Retina (tissue), 1 donor: ENCODE measurements at regions not wholly inside any gene's neighbourhood (a gene's known extent, or its start where the extent isn't known, plus 50 kb on each side); places are given as distances from the start of the nearest gene placed in this dataset.
A peak's percentile ranks its signal among the peaks of the same experiment; 100 is the strongest.

Experiments used
- DNase-seq: peaks from one replicate; pipeline ENCODE4 v3.0.0-alpha.2; 2016

- DNase-seq: no peak
These were observed 268.8 kb downstream of the CENPW start for GRCh38 chr6:126608681-126609080.

DNA sequence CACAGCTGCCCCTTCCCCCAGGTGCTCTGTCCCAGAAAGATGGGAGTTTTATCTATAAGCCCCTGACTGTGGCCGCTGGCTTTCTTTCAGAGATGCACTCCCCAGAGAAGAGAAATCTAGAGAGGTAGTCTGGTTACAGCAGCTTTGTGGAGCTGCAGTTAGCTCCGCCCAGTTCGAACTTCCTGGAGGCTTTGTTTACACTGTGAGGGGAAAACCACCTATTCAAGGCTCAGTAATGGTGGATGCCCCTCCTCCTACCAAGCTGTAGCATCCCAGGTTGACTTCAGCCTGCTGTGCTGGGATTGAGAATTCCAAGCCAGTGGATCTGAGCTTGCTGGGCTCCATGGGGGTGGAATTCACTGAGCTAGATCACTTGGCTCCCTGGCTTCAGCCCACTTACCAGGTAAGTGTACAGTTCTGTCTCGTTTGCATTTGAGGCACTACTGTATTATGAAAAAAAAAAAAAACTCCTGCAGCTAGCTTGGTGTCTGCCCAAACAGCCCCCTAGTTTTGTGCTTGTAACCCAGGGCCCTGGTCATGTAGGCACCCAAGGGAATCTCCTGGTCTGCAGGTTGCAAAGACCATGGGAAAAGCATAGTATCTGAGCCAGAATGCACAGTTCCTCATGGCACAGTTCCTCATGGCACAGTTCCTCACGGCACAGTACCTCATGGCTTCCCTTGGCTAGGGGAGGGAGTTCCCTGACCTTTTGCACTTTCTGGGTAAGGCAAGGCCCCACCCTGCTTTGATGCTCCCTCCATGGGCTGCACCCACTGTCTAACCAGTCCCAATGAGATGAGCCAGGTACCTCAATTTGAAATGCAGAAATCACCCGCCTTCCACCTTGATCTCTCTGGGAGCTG is 275.0 kb downstream of the CENPW start:
- DNase-seq: no peak

DNA sequence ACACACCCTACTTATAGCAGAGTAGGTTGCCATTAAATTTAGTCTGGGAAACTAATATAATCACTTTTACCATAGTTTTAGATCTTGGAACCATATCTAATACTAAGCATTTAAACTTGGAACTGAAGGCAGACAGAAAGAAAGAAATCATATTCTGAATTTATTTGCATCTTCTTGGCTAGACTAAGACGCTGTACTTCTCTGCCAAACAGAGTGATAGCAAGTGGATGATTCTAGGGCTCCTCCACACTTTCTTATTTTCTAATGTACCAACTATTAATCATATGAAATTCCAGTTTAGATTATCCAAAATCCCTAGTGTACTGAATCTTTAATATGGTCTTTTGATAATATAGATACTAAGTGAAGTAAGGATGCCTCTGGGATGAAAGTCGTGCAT is 277.0 kb downstream of the CENPW start:
- no peak for DNase-seq

DNA sequence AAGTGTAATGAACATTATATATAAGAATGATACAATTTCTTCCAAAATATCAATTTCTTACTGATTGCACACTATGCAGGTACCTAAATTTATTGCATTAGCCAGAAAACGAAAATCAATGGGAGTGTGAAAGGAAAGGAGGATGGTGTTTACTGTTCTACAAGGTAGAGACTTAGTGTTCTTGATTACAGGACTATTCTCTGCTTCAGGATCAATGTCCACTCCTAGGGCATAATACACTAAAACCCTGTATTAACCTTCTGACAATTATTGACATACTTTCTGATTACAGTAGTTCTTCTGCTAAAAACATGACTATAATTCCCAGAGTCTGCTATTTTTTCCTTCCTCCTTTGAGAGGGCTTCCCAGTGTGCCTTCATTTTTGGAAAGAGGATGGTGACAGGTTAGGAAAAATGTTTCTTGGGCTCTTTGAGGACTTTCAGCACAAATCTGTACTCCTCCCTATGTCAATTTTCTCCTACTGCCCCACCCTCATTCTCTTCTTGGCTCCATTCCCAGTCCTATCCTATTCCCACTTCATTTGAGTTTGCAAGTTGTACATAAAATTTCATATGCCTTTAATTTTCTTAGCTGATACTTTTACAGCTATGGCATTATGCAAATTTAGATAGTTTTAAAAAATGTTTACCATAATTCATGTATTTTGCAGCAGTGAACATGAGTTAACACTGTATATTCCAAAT is 278.9 kb downstream of the CENPW start:
- DNase-seq: no peak

GRCh38 chr6:126620719-126621118 is 280.8 kb downstream of the CENPW start:
- DNase-seq: no peak

DNA sequence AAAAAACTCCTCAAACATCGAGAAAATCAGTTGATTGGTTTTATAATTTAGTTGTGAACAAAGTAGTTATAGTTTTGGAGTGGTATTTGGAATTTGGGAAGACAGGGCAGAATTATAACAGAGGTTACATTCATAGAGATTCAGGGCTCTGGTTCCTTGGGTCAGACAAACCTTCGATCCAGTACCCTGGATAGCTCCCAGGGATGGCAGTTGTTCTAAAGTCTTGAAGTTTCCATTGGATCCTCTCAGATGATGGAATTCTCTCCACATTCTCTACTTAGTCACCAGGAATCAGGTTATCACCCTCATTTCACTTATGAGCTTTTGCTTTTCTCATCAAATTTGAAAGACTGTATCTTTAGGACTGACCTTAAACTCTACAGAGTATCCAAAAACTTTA is 285.1 kb downstream of the CENPW start:
- DNase-seq: no peak

DNA sequence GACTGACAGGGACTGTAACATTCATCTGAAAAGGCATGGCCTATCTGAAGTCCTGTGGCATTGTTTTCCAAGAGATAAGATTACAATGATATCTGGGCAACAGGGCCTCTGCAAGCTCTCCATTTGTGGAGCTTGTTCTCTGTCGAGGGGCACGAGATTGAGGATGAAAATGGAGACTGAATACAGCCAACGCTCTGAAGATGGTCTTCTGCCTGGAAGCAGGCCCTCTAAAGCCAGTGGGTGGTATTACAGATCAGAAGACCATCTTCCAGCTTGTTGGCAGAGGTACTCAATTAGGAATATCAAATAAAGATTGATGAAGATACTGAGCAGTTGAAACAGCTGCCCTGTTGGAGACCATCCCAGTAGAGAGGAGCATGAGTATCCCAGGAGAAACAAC is 288.2 kb downstream of the CENPW start:
- DNase-seq: no peak

- DNase-seq: peak; percentile 4
These were observed 291.4 kb downstream of the CENPW start for GRCh38 chr6:126631363-126631762.

DNA sequence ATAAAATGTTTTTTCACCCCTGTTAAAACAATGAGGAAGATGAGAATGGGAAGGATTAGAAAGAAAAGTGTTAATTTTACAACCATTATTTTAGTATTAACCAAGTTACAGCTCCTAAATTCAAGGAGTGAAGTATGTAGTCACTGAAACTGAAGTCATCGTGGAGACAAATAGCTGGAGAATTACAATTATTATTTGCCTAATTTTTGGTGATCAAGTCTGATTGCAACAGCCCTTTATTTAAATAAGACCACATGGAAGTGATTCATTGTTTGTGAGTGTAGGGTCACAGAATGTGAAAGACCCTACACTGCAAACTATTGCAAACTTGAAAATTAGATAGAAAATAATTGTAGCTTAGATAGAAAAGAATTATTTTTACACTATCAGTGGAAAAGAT is 292.4 kb downstream of the CENPW start:
- DNase-seq: no peak

DNA sequence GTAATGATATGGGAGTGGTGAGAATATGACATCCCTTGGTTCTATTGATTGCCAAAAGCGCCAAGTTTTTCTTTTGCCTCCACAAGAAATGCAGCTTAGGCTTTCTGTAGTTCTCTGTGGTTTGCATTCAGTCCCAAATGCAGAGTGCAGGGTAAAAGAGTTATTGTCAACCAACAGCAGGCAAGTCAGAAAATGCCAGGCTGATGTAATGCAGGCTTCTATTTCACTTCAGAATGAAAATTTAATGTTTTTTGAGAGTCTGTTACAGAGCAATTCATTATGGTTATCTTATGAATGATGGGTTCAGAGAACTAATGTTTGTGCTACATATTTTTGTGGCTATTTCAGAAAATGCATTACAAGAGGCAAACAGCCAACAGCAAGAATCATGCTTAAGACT is 293.5 kb downstream of the CENPW start:
- no peak for DNase-seq

- DNase-seq: no peak
These were observed 300.4 kb downstream of the CENPW start for GRCh38 chr6:126640356-126640755.

GRCh38 chr6:126640921-126641320 is 301.0 kb downstream of the CENPW start:
- DNase-seq: no peak

- no peak for DNase-seq
These were observed 301.7 kb downstream of the CENPW start for GRCh38 chr6:126641641-126642040.

GRCh38 chr6:126643352-126643751 is 303.4 kb downstream of the CENPW start:
- DNase-seq: no peak

GRCh38 chr6:126650931-126651330 is 311.0 kb downstream of the CENPW start:
- no peak for DNase-seq

GRCh38 chr6:126657561-126658175 is 317.8 kb downstream of the CENPW start:
- DNase-seq: no peak

DNA sequence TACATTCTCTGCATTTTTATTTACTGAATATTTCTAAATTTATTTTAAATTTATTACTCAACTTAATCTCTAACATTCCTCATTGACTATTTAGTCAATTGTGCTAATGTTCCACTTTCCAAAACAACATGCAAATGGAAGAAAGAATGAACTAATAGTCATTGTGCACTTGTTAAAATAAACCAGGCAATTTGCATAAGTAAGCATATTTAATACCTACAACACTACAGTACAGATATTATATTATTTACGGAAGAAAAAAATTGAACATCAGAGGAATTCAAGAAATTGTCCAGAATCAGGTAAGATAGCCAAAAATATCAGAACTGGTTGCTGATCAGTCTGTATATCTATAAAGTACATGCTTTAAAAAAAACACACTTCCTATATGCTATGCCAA is 320.5 kb downstream of the CENPW start:
- no peak for DNase-seq

DNA sequence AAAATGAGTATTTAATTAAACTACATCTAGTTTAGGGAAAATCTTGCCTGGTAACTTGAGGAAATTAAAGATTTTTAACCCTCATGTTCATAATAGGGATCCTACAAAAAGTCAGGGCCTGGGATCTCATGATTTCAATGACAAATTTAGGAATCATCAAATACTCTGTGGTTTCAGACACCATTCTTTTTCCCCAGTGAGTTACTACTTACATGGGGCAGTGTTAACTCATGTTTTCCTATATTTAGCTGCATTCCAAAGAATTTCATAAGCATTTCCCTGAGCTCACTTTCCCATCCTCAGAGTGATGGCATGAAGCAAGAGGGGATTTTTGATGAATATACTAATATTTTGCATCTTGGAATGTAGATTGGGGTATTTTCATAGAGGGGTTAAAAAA is 321.7 kb downstream of the CENPW start:
- no peak for DNase-seq

DNA sequence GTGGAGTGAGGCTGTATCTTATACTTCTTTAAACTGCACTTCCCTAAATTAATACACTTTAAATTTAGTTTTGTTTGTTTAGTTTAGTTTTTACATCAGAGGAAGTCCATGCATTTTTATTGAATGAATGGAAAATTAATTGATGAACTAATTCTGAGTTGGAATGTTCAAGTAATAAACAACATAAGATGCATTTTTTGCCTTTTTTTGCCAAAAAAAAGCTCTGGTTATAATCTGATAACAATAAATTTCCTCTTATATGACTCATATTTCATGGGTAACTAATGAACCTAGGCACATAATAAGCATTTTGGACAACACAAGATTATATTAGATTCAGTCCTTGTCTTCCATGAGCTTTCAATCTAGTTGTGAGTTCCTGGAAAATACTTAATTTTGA is 323.1 kb downstream of the CENPW start:
- DNase-seq: no peak

DNA sequence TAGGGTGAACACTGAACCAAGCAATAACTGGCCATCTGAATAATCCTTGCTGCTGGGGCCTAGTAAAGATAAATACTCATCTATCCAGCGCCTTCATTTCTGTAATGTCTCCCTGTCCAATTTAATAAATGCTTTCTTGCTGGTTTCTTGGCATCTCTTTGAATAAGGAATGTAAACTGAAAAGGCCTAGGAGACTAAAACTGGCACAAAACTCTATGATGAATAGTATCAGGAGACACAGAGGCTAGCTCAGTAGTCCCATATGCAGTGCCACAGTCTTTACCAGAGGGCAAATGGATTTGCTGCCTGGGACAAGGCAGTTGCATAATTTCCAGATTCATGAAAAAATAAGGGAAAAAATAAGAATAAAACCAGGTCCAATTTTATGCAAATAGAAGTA is 324.4 kb downstream of the CENPW start:
- no peak for DNase-seq

- DNase-seq: no peak
These were observed 325.6 kb downstream of the CENPW start for GRCh38 chr6:126665551-126665950.

DNA sequence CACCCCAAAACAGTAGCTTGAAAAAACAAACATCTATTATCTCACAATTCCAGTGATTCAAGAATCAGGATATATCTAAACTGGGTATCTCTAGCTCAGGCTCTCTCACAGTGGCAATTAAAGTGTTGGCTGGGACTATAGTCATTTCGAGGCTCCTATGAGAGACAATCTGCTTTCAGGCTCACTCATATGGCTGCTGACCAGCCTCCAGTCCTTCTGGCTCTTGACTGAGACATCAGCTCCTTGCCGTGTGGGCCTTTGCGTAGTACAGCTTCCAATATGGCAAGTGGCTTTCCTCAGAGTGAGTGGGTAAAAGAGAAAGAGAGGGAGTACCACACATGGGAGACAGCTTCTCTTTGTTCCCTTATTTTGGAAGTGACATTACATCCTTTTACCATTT is 327.2 kb downstream of the CENPW start:
- DNase-seq: no peak

DNA sequence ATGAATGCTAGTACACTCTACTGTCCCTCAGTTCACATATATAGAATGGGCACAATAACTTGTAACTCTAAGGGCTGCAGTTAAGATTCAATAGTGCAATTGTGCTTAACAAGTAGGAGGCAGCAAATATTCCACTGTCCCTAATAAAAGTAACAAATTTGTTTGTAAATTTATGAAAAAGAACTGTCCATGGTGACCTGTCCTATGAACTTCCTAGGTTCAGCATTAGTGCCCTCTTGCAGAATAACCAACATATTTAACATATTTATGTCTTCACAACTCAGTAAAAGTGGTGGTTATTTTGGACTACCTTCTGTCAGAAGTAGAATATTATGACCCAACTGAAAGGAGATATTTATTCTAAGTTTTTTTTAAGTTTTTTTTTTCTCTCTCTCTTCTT is 327.8 kb downstream of the CENPW start:
- DNase-seq: no peak

DNA sequence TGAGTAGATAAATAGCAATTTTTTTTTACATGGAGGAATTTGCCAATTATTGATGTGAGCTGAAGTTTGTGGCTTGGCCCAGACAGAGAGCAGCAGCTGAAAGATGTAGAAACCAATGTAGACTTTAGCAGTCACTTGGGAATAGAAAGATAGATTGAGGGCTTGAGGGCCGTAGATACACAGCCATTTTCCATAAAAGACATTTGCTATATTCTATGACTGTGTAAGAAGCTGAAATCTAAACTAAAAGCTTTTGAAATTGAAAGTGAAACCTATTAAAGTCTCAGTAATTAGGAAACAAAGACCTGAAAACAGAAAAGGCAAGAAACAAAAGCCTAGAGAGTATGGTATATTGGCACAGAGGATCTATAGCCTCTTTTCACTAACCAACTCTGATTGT is 332.7 kb downstream of the CENPW start:
- no peak for DNase-seq
